ENCODE measurements at regions not wholly inside any gene's neighbourhood (a gene's known extent, or its start where the extent isn't known, plus 50 kb on each side); places are given as distances from the start of the nearest gene placed in this dataset.
"Not testable (repeated sequence)": the region's sequence is repeated elsewhere in the genome, so short reads cannot be mapped to it uniquely, and the experiment has no call there.

DNA sequence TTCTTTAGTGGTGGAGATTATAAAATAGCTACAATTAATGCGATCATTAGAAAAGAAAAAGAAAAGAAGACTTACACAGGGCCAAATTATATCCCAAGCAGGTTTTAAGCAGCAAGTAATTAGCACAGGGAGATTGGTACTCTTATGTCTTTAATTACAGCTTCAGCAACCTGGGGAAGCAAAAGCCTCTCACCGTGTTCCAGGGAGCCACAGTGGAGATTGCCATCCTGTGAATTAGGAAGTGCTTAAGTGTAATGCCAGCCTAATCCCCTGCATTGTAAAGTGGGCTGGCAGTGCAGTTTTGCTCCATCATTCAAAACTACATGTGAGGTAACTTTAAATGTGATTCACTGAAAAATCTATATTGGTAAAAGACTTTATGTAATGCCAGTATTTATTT, 533.5 kb upstream of the COBL start:
- Histone ChIP-seq H3K9me3 (ENCODE audit: control insufficient read depth in 5 of 5, low read length in 5 of 5) (peaks cover 3 to 26% (median 20%) of the 10 kb centered on the region in 5 donors), H3K9ac (ENCODE audit: low read length in 5 of 5) (no peak overlapping the region), H3K36me3 (ENCODE audit: control insufficient read depth in 5 of 5, insufficient read depth in 5 of 5, low read length in 5 of 5) (no peaks in the 10 kb centered on the region), H3K27me3 (ENCODE audit: control insufficient read depth in 5 of 5, insufficient read depth in 4 of 5, low read length in 5 of 5) (no peaks in the 10 kb centered on the region), H3K4me3 (ENCODE audit: low read depth in 1 of 5, low read length in 5 of 5) (no peak overlapping the region), H3K4me1 (ENCODE audit: control insufficient read depth in 5 of 5, insufficient read depth in 5 of 5, low read length in 5 of 5) (no peaks in the 10 kb centered on the region), H3K27ac (ENCODE audit: low read depth, low read length) (no peak overlapping the region)

DNA sequence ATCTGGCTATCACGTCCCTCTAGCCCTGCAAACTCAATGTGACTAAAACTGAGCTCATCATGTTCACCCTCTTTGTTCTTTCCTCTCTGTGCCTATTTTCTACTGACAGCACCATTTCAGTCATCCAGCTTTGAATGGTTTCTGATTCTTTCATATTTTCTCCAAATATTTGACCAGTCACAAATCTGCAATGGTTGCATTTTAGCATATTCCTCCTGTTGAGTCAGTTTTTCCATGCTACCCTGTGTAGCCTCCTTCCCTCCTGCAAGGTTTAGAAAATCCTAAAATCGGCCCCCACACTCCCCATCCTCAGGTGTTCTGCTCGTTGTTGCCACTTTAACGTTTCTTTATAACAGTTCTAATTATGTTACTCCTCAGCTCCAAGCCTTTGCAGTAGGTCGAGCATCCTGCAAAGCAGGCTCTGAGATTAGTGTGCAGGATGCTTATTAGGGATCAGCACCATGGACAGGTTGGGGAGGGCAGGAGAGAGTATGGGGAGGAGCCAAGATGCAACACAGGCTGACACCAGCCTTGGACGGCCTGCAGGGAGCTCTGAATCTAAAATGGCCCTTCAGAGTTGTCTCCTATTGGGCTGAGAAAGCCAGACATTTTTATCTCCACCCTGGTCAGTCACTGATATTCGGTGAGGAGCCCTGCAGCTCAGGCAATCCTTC, 531.0 kb upstream of the COBL start:
- H3K9me3 ChIP-seq (ENCODE audit: control insufficient read depth in 5 of 5, low read length in 5 of 5), result peaks cover 2 to 19% (median 14%) of the 10 kb centered on the region in 5 donors
- no peaks in the 10 kb centered on the region for H3K27me3 ChIP-seq (ENCODE audit: control insufficient read depth in 5 of 5, insufficient read depth in 4 of 5, low read length in 5 of 5)
- no peak overlapping the region for H3K4me3 ChIP-seq (ENCODE audit: low read depth in 1 of 5, low read length in 5 of 5)
- no peaks in the 10 kb centered on the region for H3K36me3 ChIP-seq (ENCODE audit: control insufficient read depth in 5 of 5, insufficient read depth in 5 of 5, low read length in 5 of 5)
- H3K4me1 ChIP-seq (ENCODE audit: control insufficient read depth in 5 of 5, insufficient read depth in 5 of 5, low read length in 5 of 5), result no peaks in the 10 kb centered on the region
- no peak overlapping the region for H3K9ac ChIP-seq (ENCODE audit: low read length in 5 of 5)
- H3K27ac ChIP-seq (ENCODE audit: low read depth, low read length), result no peak overlapping the region

DNA sequence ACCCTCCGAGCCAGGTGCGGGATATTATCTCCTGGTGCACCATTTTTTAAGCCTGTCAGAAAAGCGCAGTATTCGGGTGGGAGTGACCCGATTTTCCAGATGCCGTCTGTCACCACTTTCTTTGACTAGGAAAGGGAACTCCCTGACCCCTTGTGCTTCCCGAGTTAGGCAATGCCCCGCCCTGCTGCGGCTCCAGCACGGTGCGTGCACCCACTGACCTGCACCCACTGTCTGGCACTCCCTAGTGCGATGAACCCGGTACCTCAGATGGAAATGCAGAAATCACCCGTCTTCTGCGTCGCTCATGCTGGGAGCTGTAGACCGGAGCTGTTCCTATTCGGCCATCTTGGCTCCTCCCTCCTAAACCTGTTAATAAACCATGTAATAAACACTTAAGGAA, 522.5 kb upstream of the COBL start:
- H3K9me3 ChIP-seq (ENCODE audit: control insufficient read depth in 5 of 5, low read length in 5 of 5); H3K4me1 ChIP-seq (ENCODE audit: control insufficient read depth in 5 of 5, insufficient read depth in 5 of 5, low read length in 5 of 5): not testable (repeated sequence)

DNA sequence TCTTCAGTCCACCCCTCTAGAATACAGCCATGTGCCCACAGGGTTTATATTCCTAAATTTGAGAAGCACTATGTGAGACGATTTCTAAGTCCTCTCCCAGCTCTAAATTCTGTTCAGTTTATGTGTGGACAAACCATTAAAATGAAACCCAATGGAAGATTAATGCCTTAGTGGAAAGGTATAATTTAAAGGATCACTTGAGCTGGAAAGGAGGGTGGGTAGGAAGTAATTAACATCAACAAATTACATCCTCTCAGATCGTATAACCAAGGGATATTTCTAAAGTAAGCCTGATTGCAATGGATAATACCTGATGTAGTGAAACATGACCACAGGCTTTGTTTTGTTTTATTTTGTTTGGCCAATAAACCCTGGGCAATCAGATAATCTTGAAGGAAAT, 511.0 kb upstream of the COBL start:
- H3K36me3 ChIP-seq (ENCODE audit: control insufficient read depth in 5 of 5, insufficient read depth in 5 of 5, low read length in 5 of 5), result no peaks in the 10 kb centered on the region
- H3K27me3 ChIP-seq (ENCODE audit: control insufficient read depth in 5 of 5, insufficient read depth in 4 of 5, low read length in 5 of 5), result no peaks in the 10 kb centered on the region

More for the DNA sequence above, 522.5 kb upstream of the COBL start:
- not testable (repeated sequence) for H3K27ac ChIP-seq (ENCODE audit: low read depth, low read length); H3K27me3 ChIP-seq (ENCODE audit: control insufficient read depth in 5 of 5, insufficient read depth in 4 of 5, low read length in 5 of 5); H3K36me3 ChIP-seq (ENCODE audit: control insufficient read depth in 5 of 5, insufficient read depth in 5 of 5, low read length in 5 of 5); H3K9ac ChIP-seq (ENCODE audit: low read length in 5 of 5); H3K4me3 ChIP-seq (ENCODE audit: low read depth in 1 of 5, low read length in 5 of 5)

DNA sequence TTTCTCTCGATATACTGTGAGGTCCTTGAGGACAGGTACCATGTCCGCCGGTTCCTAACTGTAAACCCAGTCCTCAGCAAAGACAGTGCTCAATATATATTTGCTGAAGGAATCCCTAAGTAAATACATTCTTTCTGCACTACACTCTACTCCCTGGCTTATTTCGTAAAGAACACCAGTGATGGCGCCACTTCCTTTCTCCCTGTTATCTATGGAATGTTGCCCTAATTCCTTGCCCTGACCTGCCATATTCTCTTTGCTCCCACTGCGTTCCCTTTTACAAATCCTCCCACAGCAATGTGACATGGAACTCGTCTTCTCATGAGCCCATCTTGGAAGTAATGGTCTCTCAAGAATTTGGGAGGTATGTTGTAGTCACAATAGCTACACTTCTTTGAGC, 507.4 kb upstream of the COBL start:
- H3K27ac ChIP-seq (ENCODE audit: low read depth, low read length), result no peak overlapping the region
- H3K4me3 ChIP-seq (ENCODE audit: low read depth in 1 of 5, low read length in 5 of 5), result no peak overlapping the region
- no peaks in the 10 kb centered on the region for H3K36me3 ChIP-seq (ENCODE audit: control insufficient read depth in 5 of 5, insufficient read depth in 5 of 5, low read length in 5 of 5)
- H3K4me1 ChIP-seq (ENCODE audit: control insufficient read depth in 5 of 5, insufficient read depth in 5 of 5, low read length in 5 of 5), result no peaks in the 10 kb centered on the region
- H3K9ac ChIP-seq (ENCODE audit: low read length in 5 of 5), result no peak overlapping the region
- peaks cover 0 to 12% (median 0%) of the 10 kb centered on the region in 5 donors for H3K9me3 ChIP-seq (ENCODE audit: control insufficient read depth in 5 of 5, low read length in 5 of 5)
- no peaks in the 10 kb centered on the region for H3K27me3 ChIP-seq (ENCODE audit: control insufficient read depth in 5 of 5, insufficient read depth in 4 of 5, low read length in 5 of 5)

More for the DNA sequence above, 511.0 kb upstream of the COBL start:
- Histone ChIP-seq H3K4me3 (ENCODE audit: low read depth in 1 of 5, low read length in 5 of 5) (no peak overlapping the region), H3K9ac (ENCODE audit: low read length in 5 of 5) (no peak overlapping the region), H3K4me1 (ENCODE audit: control insufficient read depth in 5 of 5, insufficient read depth in 5 of 5, low read length in 5 of 5) (no peaks in the 10 kb centered on the region), H3K9me3 (ENCODE audit: control insufficient read depth in 5 of 5, low read length in 5 of 5) (peaks cover 0 to 16% (median 8%) of the 10 kb centered on the region in 5 donors), H3K27ac (ENCODE audit: low read depth, low read length) (no peak overlapping the region)

DNA sequence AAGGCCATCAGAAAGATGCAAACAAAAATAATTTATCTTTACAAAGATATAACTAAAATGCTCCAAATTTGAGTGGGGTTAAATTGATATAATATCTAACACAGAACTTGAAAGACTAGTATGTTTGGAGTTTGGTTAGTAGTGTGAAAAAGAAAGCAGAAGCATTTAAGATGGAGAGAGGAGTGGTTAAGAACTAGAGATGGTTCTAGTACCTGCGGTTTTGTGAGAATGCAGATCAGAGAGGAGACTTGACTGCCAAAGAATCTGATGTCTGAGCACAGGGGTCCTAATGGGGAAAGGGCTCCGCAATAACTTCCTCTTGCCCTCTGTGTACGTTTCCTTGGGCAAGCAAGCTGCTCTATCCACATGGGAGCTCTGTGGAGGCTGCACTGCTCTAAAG, 506.8 kb upstream of the COBL start:
- Histone ChIP-seq H3K36me3 (ENCODE audit: control insufficient read depth in 5 of 5, insufficient read depth in 5 of 5, low read length in 5 of 5) (no peaks in the 10 kb centered on the region), H3K4me3 (ENCODE audit: low read depth in 1 of 5, low read length in 5 of 5) (no peak overlapping the region), H3K27me3 (ENCODE audit: control insufficient read depth in 5 of 5, insufficient read depth in 4 of 5, low read length in 5 of 5) (peaks cover 0 to 3% (median 0%) of the 10 kb centered on the region in 5 donors), H3K9ac (ENCODE audit: low read length in 5 of 5) (no peak overlapping the region), H3K27ac (ENCODE audit: low read depth, low read length) (no peak overlapping the region), H3K9me3 (ENCODE audit: control insufficient read depth in 5 of 5, low read length in 5 of 5) (peaks cover 0 to 15% (median 0%) of the 10 kb centered on the region in 5 donors), H3K4me1 (ENCODE audit: control insufficient read depth in 5 of 5, insufficient read depth in 5 of 5, low read length in 5 of 5) (peaks cover 0 to 2% (median 0%) of the 10 kb centered on the region in 5 donors)

DNA sequence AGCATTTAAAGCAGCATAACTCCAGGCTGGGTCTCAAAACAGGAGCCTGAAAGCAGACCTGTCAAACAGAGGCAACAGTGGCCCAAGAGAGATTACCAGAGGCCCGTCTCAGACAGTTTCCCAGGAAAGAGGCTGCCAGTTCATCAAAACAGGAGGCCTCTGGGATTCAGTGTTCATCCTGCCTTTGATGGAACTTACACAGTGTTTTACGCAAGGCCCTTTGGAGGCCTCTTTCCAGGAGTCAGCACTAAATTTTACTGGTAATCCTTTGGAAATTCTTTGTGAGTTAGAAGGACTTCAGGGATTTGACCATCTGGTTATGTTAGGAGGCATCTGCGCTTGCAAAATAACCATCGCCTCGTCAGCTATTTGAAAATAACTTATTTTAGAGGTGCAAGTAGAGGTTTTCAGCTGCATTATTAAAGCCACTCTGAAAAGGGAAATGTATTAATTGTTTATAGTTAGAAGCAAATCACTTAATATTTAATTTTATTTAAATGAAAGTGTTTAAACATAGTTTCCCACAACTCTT, 501.2 kb upstream of the COBL start:
- Histone ChIP-seq H3K4me1 (ENCODE audit: control insufficient read depth in 5 of 5, insufficient read depth in 5 of 5, low read length in 5 of 5) (peaks cover 0 to 6% (median 0%) of the 10 kb centered on the region in 5 donors), H3K27ac (ENCODE audit: low read depth, low read length) (no peak overlapping the region), H3K9me3 (ENCODE audit: control insufficient read depth in 5 of 5, low read length in 5 of 5) (peaks cover 0 to 13% (median 0%) of the 10 kb centered on the region in 5 donors), H3K4me3 (ENCODE audit: low read depth in 1 of 5, low read length in 5 of 5) (no peak overlapping the region), H3K27me3 (ENCODE audit: control insufficient read depth in 5 of 5, insufficient read depth in 4 of 5, low read length in 5 of 5) (peaks cover 0 to 3% (median 0%) of the 10 kb centered on the region in 5 donors), H3K9ac (ENCODE audit: low read length in 5 of 5) (no peak overlapping the region), H3K36me3 (ENCODE audit: control insufficient read depth in 5 of 5, insufficient read depth in 5 of 5, low read length in 5 of 5) (no peaks in the 10 kb centered on the region)

DNA sequence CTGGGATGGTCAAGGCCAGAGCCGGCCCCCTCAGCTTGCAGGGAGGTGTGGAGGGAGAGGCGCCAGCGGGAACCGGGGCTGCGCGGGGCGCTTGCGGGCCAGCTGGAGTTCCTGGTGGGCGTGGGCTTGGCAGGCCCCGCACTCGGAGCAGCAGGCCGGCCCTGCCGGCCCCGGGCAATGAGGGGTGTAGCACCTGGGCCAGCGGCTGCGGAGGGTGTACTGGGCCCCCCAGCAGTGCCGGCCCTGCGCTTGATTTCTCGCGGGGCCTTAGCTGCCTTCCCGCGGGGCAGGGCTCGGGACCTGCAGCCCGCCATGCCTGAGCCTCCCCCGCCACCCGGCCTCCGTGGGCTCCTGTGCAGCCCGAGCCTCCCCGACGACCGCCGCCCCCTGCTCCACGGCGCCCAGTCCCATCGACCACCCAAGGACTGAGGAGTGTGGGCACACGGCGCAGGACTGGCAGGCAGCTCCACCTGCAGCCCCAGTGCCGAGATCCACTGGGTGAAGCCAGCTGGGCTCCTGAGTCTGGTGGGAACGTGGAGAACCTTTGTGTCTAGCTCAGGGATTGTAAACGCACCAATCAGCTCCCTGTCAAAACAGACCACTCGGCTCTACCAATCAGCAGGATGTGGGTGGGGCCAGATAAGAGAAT, 489.3 kb upstream of the COBL start:
- not testable (repeated sequence) for H3K27ac ChIP-seq (ENCODE audit: low read depth, low read length); H3K9ac ChIP-seq (ENCODE audit: low read length in 5 of 5); H3K9me3 ChIP-seq (ENCODE audit: control insufficient read depth in 5 of 5, low read length in 5 of 5); H3K27me3 ChIP-seq (ENCODE audit: control insufficient read depth in 5 of 5, insufficient read depth in 4 of 5, low read length in 5 of 5); H3K4me3 ChIP-seq (ENCODE audit: low read depth in 1 of 5, low read length in 5 of 5); H3K4me1 ChIP-seq (ENCODE audit: control insufficient read depth in 5 of 5, insufficient read depth in 5 of 5, low read length in 5 of 5); H3K36me3 ChIP-seq (ENCODE audit: control insufficient read depth in 5 of 5, insufficient read depth in 5 of 5, low read length in 5 of 5)

DNA sequence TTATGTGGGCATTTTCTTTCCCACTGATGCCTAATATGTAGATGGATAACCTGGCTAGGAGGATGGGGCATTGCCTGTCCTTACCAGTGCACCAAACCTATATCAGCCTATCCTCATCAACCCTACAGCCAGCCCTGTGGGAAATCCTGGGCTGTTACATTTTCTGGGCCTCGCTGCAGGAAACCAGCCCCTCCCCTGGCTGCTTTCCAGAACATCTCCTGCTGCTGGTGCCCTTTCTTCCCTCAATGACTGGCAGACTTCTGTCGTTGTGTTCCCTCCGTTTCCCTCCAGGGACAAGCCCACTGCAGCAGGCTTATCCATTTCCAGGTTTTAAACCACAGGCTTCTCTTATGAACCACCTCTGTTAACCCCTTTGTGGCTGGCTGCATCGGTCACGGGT, 486.1 kb upstream of the COBL start:
- Histone ChIP-seq H3K9ac (ENCODE audit: low read length in 5 of 5) (no peak overlapping the region), H3K9me3 (ENCODE audit: control insufficient read depth in 5 of 5, low read length in 5 of 5) (no peaks in the 10 kb centered on the region), H3K27ac (ENCODE audit: low read depth, low read length) (no peak overlapping the region), H3K36me3 (ENCODE audit: control insufficient read depth in 5 of 5, insufficient read depth in 5 of 5, low read length in 5 of 5) (no peaks in the 10 kb centered on the region), H3K4me1 (ENCODE audit: control insufficient read depth in 5 of 5, insufficient read depth in 5 of 5, low read length in 5 of 5) (no peaks in the 10 kb centered on the region), H3K27me3 (ENCODE audit: control insufficient read depth in 5 of 5, insufficient read depth in 4 of 5, low read length in 5 of 5) (no peaks in the 10 kb centered on the region), H3K4me3 (ENCODE audit: low read depth in 1 of 5, low read length in 5 of 5) (no peak overlapping the region)

DNA sequence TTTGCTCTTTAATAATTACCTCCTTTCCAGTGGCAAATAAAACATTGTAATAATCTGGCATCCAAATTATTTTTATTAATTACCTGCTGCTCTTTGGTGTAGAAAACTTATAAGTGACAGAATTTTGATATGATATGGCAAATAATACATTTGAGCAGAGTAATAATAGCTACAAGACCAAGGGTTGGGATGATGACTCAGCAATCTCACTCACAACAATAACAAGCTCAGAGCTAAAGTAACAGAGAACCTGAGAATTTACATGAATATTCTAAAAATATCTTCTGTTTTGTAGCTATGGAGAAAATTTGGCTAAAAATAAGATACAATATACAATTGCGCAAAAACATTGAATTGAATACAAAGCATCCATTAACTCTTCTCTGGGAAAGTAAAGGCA, 480.8 kb upstream of the COBL start:
- no peaks in the 10 kb centered on the region for H3K4me1 ChIP-seq (ENCODE audit: control insufficient read depth in 5 of 5, insufficient read depth in 5 of 5, low read length in 5 of 5)
- H3K27ac ChIP-seq (ENCODE audit: low read depth, low read length), result no peak overlapping the region
- H3K27me3 ChIP-seq (ENCODE audit: control insufficient read depth in 5 of 5, insufficient read depth in 4 of 5, low read length in 5 of 5), result no peaks in the 10 kb centered on the region
- H3K36me3 ChIP-seq (ENCODE audit: control insufficient read depth in 5 of 5, insufficient read depth in 5 of 5, low read length in 5 of 5), result no peaks in the 10 kb centered on the region
- H3K9ac ChIP-seq (ENCODE audit: low read length in 5 of 5), result no peak overlapping the region
- H3K9me3 ChIP-seq (ENCODE audit: control insufficient read depth in 5 of 5, low read length in 5 of 5), result no peaks in the 10 kb centered on the region
- no peak overlapping the region for H3K4me3 ChIP-seq (ENCODE audit: low read depth in 1 of 5, low read length in 5 of 5)

Data from subcutaneous abdominal adipose tissue (tissue), 5 donors.